Liver (tissue), 8 donors: ENCODE measurements at regions not wholly inside any gene's neighbourhood (a gene's known extent, or its start where the extent isn't known, plus 50 kb on each side); places are given as distances from the start of the nearest gene placed in this dataset.

Source experiments
- DNase-seq: peaks from one replicate; pipeline ENCODE4 v3.0.0-alpha.2; 2017; ENCODE audit warnings: low spot score
- H3K27ac ChIP-seq, 2 donors: one replicate each; pipeline ENCODE4 v1.7.0; 2013; ENCODE audit warnings: inconsistent platforms in 2 of 2, low read length in 2 of 2, control low read depth in 1 of 2, low read depth in 1 of 2, mild to moderate bottlenecking in 1 of 2
- H3K27me3 ChIP-seq, 4 donors: one replicate each; pipeline versions ENCODE4 v1.6.1 to v1.7.0; 2013; ENCODE audit warnings: low read length in 3 of 4, inconsistent platforms in 1 of 4, mild to moderate bottlenecking in 1 of 4, moderate library complexity in 1 of 4; ENCODE audit not compliant: control insufficient read depth in 4 of 4, insufficient read depth in 4 of 4
- H3K36me3 ChIP-seq, 4 donors: one replicate each; pipeline versions ENCODE4 v1.6.1 to v1.7.0; 2013; ENCODE audit warnings: low read length in 3 of 4, mild to moderate bottlenecking in 3 of 4, low read depth in 1 of 4, moderate library complexity in 1 of 4; ENCODE audit not compliant: control insufficient read depth in 4 of 4, insufficient read depth in 3 of 4
- H3K4me1 ChIP-seq, 4 donors: one replicate each; pipeline versions ENCODE4 v1.6.1 to v1.7.0; 2013; ENCODE audit warnings: low read length in 3 of 4, mild to moderate bottlenecking in 3 of 4, moderate library complexity in 1 of 4; ENCODE audit not compliant: control insufficient read depth in 4 of 4, insufficient read depth in 4 of 4
- H3K4me3 ChIP-seq, 3 donors: one replicate each; pipeline versions ENCODE4 v1.6.1 to v1.7.0; 2013; ENCODE audit warnings: low read length in 3 of 3, control low read depth in 1 of 3, low read depth in 1 of 3, mild to moderate bottlenecking in 1 of 3
- H3K9ac ChIP-seq, 2 donors: one replicate each; pipeline ENCODE4 v1.7.0; 2013; ENCODE audit warnings: low read length in 2 of 2, mild to moderate bottlenecking in 2 of 2, moderate library complexity in 2 of 2, control low read depth in 1 of 2, low read depth in 1 of 2
- H3K9me3 ChIP-seq, 4 donors: one replicate each; pipeline versions ENCODE4 v1.6.1 to v1.7.0; 2013; ENCODE audit warnings: low read length in 3 of 4; ENCODE audit not compliant: control insufficient read depth in 4 of 4
- ATF3 ChIP-seq: IDR thresholded peaks from 2 replicates; pipeline ENCODE4 v1.6.1; 2016; ENCODE audit warnings: antibody characterized with exemption
- CTCF ChIP-seq: fragments of 150-350 bp; IDR thresholded peaks from 2 replicates; pipeline ENCODE4 v1.5.1; 2017; ENCODE audit warnings: improper control_type of control experiment, low read depth, low read length; ENCODE audit not compliant: missing input control
- EGR1 ChIP-seq, 2 donors: IDR thresholded peaks; 2 replicates each; pipeline ENCODE4 v1.6.1; 2016 to 2018; ENCODE audit warnings: antibody characterized with exemption in 2 of 2, low read depth in 2 of 2
- FOXA1 ChIP-seq: IDR thresholded peaks from 2 replicates; pipeline ENCODE4 v1.6.1; 2016; ENCODE audit warnings: antibody characterized with exemption
- FOXA2 ChIP-seq: IDR thresholded peaks from 2 replicates; pipeline ENCODE4 v1.6.1; 2016; ENCODE audit warnings: antibody characterized with exemption
- GABPA ChIP-seq, 2 donors: IDR thresholded peaks in 1 of 2; conservative IDR thresholded peaks in 1 of 2; 2 replicates each; pipeline ENCODE4 v1.6.1; 2016; ENCODE audit warnings: antibody characterized with exemption in 2 of 2, mild to moderate bottlenecking in 1 of 2, moderate library complexity in 1 of 2
- HNF4A ChIP-seq, 2 donors: conservative IDR thresholded peaks; 2 replicates each; pipeline ENCODE4 v1.6.1; 2016; ENCODE audit warnings: antibody characterized with exemption in 2 of 2, mild to moderate bottlenecking in 2 of 2
- HNF4G ChIP-seq: IDR thresholded peaks from 2 replicates; pipeline ENCODE4 v1.6.1; 2016; ENCODE audit warnings: antibody characterized with exemption
- JUND ChIP-seq, 2 donors: IDR thresholded peaks; 2 replicates each; pipeline ENCODE4 v1.6.1; 2016; ENCODE audit warnings: antibody characterized with exemption in 2 of 2
- MAX ChIP-seq: IDR thresholded peaks from 2 replicates; pipeline ENCODE4 v1.6.1; 2016; ENCODE audit warnings: antibody characterized with exemption
- NR2F2 ChIP-seq: IDR thresholded peaks from 2 replicates; pipeline ENCODE4 v1.6.1; 2016; ENCODE audit warnings: antibody characterized with exemption
- RAD21 ChIP-seq, 2 donors: IDR thresholded peaks; 2 replicates each; pipeline ENCODE4 v1.6.1; 2016; ENCODE audit warnings: antibody characterized with exemption in 2 of 2, mild to moderate bottlenecking in 2 of 2
- REST ChIP-seq: IDR thresholded peaks from 2 replicates; pipeline ENCODE4 v1.6.1; 2016; ENCODE audit warnings: antibody characterized with exemption, mild to moderate bottlenecking
- RXRA ChIP-seq, 2 donors: IDR thresholded peaks; 2 replicates each; pipeline ENCODE4 v1.6.1; 2017 to 2018; ENCODE audit warnings: antibody characterized with exemption in 2 of 2, mild to moderate bottlenecking in 1 of 2
- SP1 ChIP-seq: IDR thresholded peaks from 2 replicates; pipeline ENCODE4 v1.6.1; 2018; ENCODE audit warnings: antibody characterized with exemption, mild to moderate bottlenecking
- TAF1 ChIP-seq: conservative IDR thresholded peaks from 2 replicates; pipeline ENCODE4 v1.6.1; 2016; ENCODE audit warnings: antibody characterized with exemption, mild to moderate bottlenecking
- YY1 ChIP-seq: IDR thresholded peaks from 2 replicates; pipeline ENCODE4 v1.6.1; 2016; ENCODE audit warnings: antibody characterized with exemption, mild to moderate bottlenecking
- ZBTB33 ChIP-seq: IDR thresholded peaks from 2 replicates; pipeline ENCODE4 v1.6.1; 2016; ENCODE audit warnings: antibody characterized with exemption
- WGBS: extraction: QIAGEN DNeasy Blood & Tissue Kit; methylation state at CpG from one replicate; pipeline ENCODE4 v1.1.7; 2013; 5-methylcytosine and 5-hydroxymethylcytosine counted together
- donor health status: healthy.
- donor health status: healthy.
- donor health status: healthy.
- donor health status: healthy.
- donor health status: healthy.

- H3K27me3 ChIP-seq = no peaks in the 10 kb centered on the region
- no peak overlapping the region for H3K27ac ChIP-seq
- DNase-seq = no peak
- TF ChIP-seq FOXA2 = no peak
- no peak for TF ChIP-seq REST
- TF ChIP-seq HNF4A (conservative IDR thresholded peaks at IDR 0.05) = no peak
- TF ChIP-seq EGR1 (IDR thresholded peaks at IDR 0.05; ENCODE audit: low read depth in 2 of 2) = no peak
- TF ChIP-seq RAD21 (IDR thresholded peaks at IDR 0.05) = no peak
- TF ChIP-seq YY1 = no peak
- TF ChIP-seq ZBTB33 = no peak
- TF ChIP-seq MAX = no peak
- TF ChIP-seq SP1 = no peak
- TF ChIP-seq CTCF = no peak
- no peak for TF ChIP-seq HNF4G
- TF ChIP-seq NR2F2 = no peak
- H3K9me3 ChIP-seq = no peaks in the 10 kb centered on the region
- H3K36me3 ChIP-seq = no peaks in the 10 kb centered on the region
- no peaks in the 10 kb centered on the region for H3K4me1 ChIP-seq
- no peak overlapping the region for H3K4me3 ChIP-seq
- no peak overlapping the region for H3K9ac ChIP-seq
These were observed 77.1 kb upstream of the NDST4 start for GRCh38 chr4:115190529-115190928.

GRCh38 chr4:115187136-115187535 lies 73.7 kb upstream of the NDST4 start:
- H3K27ac ChIP-seq = no peak overlapping the region
- no peaks in the 10 kb centered on the region for H3K9me3 ChIP-seq
- no peak for DNase-seq
- no peaks in the 10 kb centered on the region for H3K36me3 ChIP-seq
- no peak for TF ChIP-seq HNF4G
- TF ChIP-seq TAF1 = no peak
- TF ChIP-seq RXRA (IDR thresholded peaks at IDR 0.05) = no peak
- no peak for TF ChIP-seq FOXA1
- TF ChIP-seq ATF3 = no peak
- TF ChIP-seq JUND (IDR thresholded peaks at IDR 0.05) = no peak
- no peak for TF ChIP-seq SP1
- TF ChIP-seq GABPA (IDR thresholded peaks at IDR 0.05 in 1 of 2, conservative IDR thresholded peaks at IDR 0.05 in 1 of 2) = no peak
- no peak for TF ChIP-seq EGR1 (IDR thresholded peaks at IDR 0.05; ENCODE audit: low read depth in 2 of 2)
- TF ChIP-seq REST = no peak
- TF ChIP-seq CTCF = no peak
- no peak for TF ChIP-seq YY1
- 81% methylated on average over 1 of the region's 1 CpG for WGBS
- H3K9ac ChIP-seq = no peak overlapping the region
- no peaks in the 10 kb centered on the region for H3K4me1 ChIP-seq
- H3K27me3 ChIP-seq = no peaks in the 10 kb centered on the region
- no peak overlapping the region for H3K4me3 ChIP-seq
